ENCODE measurements at regions not wholly inside any gene's neighbourhood (a gene's known extent, or its start where the extent isn't known, plus 50 kb on each side); places are given as distances from the start of the nearest gene placed in this dataset.

GRCh38 chr4:38390969-38391545 is 272.9 kb upstream of the KLF3 start:
- TF ChIP-seq CTCF (IDR thresholded peaks at IDR 0.05; ENCODE audit: insufficient read depth, low read length, poor library complexity, severe bottlenecking) (no peak), EZH2phosphoT487 (conservative IDR thresholded peaks at IDR 0.05; ENCODE audit: low read length) (no peak)

Data from SU-DHL-6 (cell line).